Activated naive CD4-positive, alpha-beta T cell (primary cell): ENCODE measurements at regions not wholly inside any gene's neighbourhood (a gene's known extent, or its start where the extent isn't known, plus 50 kb on each side); places are given as distances from the start of the nearest gene placed in this dataset.

Experiments used
- DNase-seq, 4 experiments: peaks; one replicate each; lab custom pipeline; 2025; lab: John Stamatoyannopoulos, UW

GRCh38 chr9:93829271-93830011 is 125.7 kb downstream of the BARX1 start:
- DNase-seq = no peak

GRCh38 chr9:93828331-93829097 is 126.6 kb downstream of the BARX1 start:
- no peak for DNase-seq

- peak in 1 of 4 experiments; percentile 22 for DNase-seq
Observed at GRCh38 chr9:93827545-93828330, 127.4 kb downstream of the BARX1 start.

GRCh38 chr9:93826905-93827544 is 128.1 kb downstream of the BARX1 start:
- DNase-seq = no peak

- peak in 3 of 4 experiments; percentile 10 to 35 (median 17) for DNase-seq
Observed at GRCh38 chr9:93826209-93826608, 128.9 kb downstream of the BARX1 start.

GRCh38 chr9:93825348-93826115 is 129.6 kb downstream of the BARX1 start:
- DNase-seq = no peak

- DNase-seq = no peak
Observed at GRCh38 chr9:93824386-93825294, 130.5 kb downstream of the BARX1 start.

GRCh38 chr9:93823245-93824072 is 131.7 kb downstream of the BARX1 start:
- DNase-seq = no peak

GRCh38 chr9:93822229-93822628 is 132.9 kb downstream of the BARX1 start:
- no peak for DNase-seq

- no peak for DNase-seq
Observed at GRCh38 chr9:93821307-93821703, 133.8 kb downstream of the BARX1 start.

- DNase-seq = no peak
Observed at GRCh38 chr9:93820667-93821306, 134.4 kb downstream of the BARX1 start.

GRCh38 chr9:93819905-93820304 is 135.2 kb downstream of the BARX1 start:
- no peak for DNase-seq

- DNase-seq = no peak
Observed at GRCh38 chr9:93818827-93819472, 136.2 kb downstream of the BARX1 start.

GRCh38 chr9:93818237-93818636 is 136.9 kb downstream of the BARX1 start:
- DNase-seq = no peak

- no peak for DNase-seq
Observed at GRCh38 chr9:93815677-93816076, 139.5 kb downstream of the BARX1 start.

GRCh38 chr9:93815135-93815534 is 140.0 kb downstream of the BARX1 start:
- no peak for DNase-seq

GRCh38 chr9:93814077-93814956 is 140.8 kb downstream of the BARX1 start:
- no peak for DNase-seq
